ENCODE measurements at regions not wholly inside any gene's neighbourhood (a gene's known extent, or its start where the extent isn't known, plus 50 kb on each side); places are given as distances from the start of the nearest gene placed in this dataset.

- no peak for TF ChIP-seq CTCF (IDR thresholded peaks at IDR 0.05)
- no peak for TF ChIP-seq POLR2A (IDR thresholded peaks at IDR 0.05)
Measured at GRCh38 chr6:94196891-94197290, 777.5 kb upstream of the EPHA7 start.
